Retinal pigment epithelial cell (primary cell): ENCODE measurements at regions not wholly inside any gene's neighbourhood (a gene's known extent, or its start where the extent isn't known, plus 50 kb on each side); places are given as distances from the start of the nearest gene placed in this dataset.

ENCODE experiments used
- DNase-seq: peaks from one replicate; pipeline ENCODE4 v3.0.0-alpha.2; 2010; ENCODE audit warnings: low read depth
- H3K4me3 ChIP-seq: 2 replicates; pipeline ENCODE4 v1.5.1; 2011; ENCODE audit warnings: mild to moderate bottlenecking, low read length, control low read depth, moderate library complexity
- CTCF ChIP-seq: conservative IDR thresholded peaks from 2 replicates; pipeline ENCODE4 v1.5.1; 2011; ENCODE audit warnings: low read depth, low read length, control low read depth, inconsistent platforms

GRCh38 chr1:209102531-209102930 is 481.0 kb upstream of the CAMK1G start:
- H3K4me3 ChIP-seq, result no peak overlapping the region
- DNase-seq, result no peak
- no peak for TF ChIP-seq CTCF

GRCh38 chr1:209103092-209103491 is 480.4 kb upstream of the CAMK1G start:
- DNase-seq, result no peak
- no peak for TF ChIP-seq CTCF
- H3K4me3 ChIP-seq, result no peak overlapping the region

GRCh38 chr1:209104646-209105045 is 478.9 kb upstream of the CAMK1G start:
- no peak for DNase-seq
- H3K4me3 ChIP-seq, result no peak overlapping the region
- TF ChIP-seq CTCF, result no peak

GRCh38 chr1:209105701-209106100 is 477.8 kb upstream of the CAMK1G start:
- H3K4me3 ChIP-seq, result no peak overlapping the region
- DNase-seq, result no peak
- TF ChIP-seq CTCF, result no peak

- DNase-seq, result no peak
- TF ChIP-seq CTCF, result no peak
- no peak overlapping the region for H3K4me3 ChIP-seq
Observed at GRCh38 chr1:209106237-209106741, 477.2 kb upstream of the CAMK1G start.

- H3K4me3 ChIP-seq, result no peak overlapping the region
- DNase-seq, result no peak
- no peak for TF ChIP-seq CTCF
Observed at GRCh38 chr1:209106861-209107260, 476.7 kb upstream of the CAMK1G start.

- no peak for TF ChIP-seq CTCF
- H3K4me3 ChIP-seq, result no peak overlapping the region
- no peak for DNase-seq
Observed at GRCh38 chr1:209107535-209107934, 476.0 kb upstream of the CAMK1G start.
